ENCODE measurements at regions not wholly inside any gene's neighbourhood (a gene's known extent, or its start where the extent isn't known, plus 50 kb on each side); places are given as distances from the start of the nearest gene placed in this dataset.

DNA sequence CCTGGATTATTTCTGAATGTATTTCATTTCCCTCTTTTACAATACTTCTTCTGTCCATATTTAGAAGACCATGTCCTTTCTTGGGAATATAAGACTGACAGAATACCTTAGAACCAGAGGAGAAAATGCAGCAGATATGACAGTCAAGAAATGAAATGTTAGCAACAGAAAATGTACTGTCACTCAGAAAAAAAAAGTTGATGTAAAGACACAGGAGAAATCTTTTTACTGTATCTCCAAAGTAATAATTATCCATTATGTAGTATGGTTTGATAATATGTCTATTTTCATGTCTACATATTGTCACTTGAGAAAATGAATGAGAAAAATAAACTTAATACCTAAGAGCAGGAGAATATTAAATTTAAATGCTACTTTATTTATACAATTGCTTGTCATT lies 652.1 kb downstream of the GABRG2 start:
- ChIA-PET POLR2A (no interaction called here), CTCF (no interaction called here)
- BruUV-seq (replicated peaks), result no TSS peak
- TF ChIP-seq POLR2AphosphoS5 (IDR thresholded peaks at IDR 0.05; ENCODE audit: low read depth, low read length) (no peak), SIN3A (IDR thresholded peaks at IDR 0.05; ENCODE audit: borderline replicate concordance, insufficient read depth, low read depth, low read length) (no peak), TCF7L2 (IDR thresholded peaks at IDR 0.05; ENCODE audit: low read depth, low read length) (no peak)
- TF ChIP-seq, protein P1, sequence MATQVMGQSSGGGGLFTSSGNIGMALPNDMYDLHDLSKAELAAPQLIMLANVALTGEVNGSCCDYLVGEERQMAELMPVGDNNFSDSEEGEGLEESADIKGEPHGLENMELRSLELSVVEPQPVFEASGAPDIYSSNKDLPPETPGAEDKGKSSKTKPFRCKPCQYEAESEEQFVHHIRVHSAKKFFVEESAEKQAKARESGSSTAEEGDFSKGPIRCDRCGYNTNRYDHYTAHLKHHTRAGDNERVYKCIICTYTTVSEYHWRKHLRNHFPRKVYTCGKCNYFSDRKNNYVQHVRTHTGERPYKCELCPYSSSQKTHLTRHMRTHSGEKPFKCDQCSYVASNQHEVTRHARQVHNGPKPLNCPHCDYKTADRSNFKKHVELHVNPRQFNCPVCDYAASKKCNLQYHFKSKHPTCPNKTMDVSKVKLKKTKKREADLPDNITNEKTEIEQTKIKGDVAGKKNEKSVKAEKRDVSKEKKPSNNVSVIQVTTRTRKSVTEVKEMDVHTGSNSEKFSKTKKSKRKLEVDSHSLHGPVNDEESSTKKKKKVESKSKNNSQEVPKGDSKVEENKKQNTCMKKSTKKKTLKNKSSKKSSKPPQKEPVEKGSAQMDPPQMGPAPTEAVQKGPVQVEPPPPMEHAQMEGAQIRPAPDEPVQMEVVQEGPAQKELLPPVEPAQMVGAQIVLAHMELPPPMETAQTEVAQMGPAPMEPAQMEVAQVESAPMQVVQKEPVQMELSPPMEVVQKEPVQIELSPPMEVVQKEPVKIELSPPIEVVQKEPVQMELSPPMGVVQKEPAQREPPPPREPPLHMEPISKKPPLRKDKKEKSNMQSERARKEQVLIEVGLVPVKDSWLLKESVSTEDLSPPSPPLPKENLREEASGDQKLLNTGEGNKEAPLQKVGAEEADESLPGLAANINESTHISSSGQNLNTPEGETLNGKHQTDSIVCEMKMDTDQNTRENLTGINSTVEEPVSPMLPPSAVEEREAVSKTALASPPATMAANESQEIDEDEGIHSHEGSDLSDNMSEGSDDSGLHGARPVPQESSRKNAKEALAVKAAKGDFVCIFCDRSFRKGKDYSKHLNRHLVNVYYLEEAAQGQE (IDR thresholded peaks at IDR 0.05; ENCODE audit: insufficient read depth in 1 of 2, low read depth in 2 of 2, low read length in 1 of 2), result no peak
- TF ChIP-seq, protein P2, sequence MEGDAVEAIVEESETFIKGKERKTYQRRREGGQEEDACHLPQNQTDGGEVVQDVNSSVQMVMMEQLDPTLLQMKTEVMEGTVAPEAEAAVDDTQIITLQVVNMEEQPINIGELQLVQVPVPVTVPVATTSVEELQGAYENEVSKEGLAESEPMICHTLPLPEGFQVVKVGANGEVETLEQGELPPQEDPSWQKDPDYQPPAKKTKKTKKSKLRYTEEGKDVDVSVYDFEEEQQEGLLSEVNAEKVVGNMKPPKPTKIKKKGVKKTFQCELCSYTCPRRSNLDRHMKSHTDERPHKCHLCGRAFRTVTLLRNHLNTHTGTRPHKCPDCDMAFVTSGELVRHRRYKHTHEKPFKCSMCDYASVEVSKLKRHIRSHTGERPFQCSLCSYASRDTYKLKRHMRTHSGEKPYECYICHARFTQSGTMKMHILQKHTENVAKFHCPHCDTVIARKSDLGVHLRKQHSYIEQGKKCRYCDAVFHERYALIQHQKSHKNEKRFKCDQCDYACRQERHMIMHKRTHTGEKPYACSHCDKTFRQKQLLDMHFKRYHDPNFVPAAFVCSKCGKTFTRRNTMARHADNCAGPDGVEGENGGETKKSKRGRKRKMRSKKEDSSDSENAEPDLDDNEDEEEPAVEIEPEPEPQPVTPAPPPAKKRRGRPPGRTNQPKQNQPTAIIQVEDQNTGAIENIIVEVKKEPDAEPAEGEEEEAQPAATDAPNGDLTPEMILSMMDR (IDR thresholded peaks at IDR 0.05), result no peak
- Histone ChIP-seq H3K36me3 (ENCODE audit: control insufficient read depth, insufficient read depth, low read length) (no peaks in the 10 kb centered on the region), H3K4me1 (ENCODE audit: control insufficient read depth, insufficient read depth, low read length) (no peaks in the 10 kb centered on the region), H3K27ac (ENCODE audit: low read length) (no peak overlapping the region), H3K4me3 (ENCODE audit: low read depth in 2 of 2, low read length in 2 of 2) (no peak overlapping the region), H3K27me3 (ENCODE audit: control insufficient read depth, insufficient read depth, low read length) (no peaks in the 10 kb centered on the region), H3K9me3 (ENCODE audit: control insufficient read depth, insufficient read depth, low read depth, low read length) (peaks cover 3% of the 10 kb centered on the region; the same call in 1 of the 2 replicates)
- ATAC-seq (no peak), DNase-seq (ENCODE audit: low read depth, low spot score) (no peak)
- intact Hi-C loops (cut with micrococcal nuclease; ENCODE audit: unreplicated experiment) (no loop called here), in situ Hi-C loops (cut with HindIII; ENCODE audit: low pct_unique_long_range_greater_than_20kb, low sequenced_read_pairs) (no loop called here)

DNA sequence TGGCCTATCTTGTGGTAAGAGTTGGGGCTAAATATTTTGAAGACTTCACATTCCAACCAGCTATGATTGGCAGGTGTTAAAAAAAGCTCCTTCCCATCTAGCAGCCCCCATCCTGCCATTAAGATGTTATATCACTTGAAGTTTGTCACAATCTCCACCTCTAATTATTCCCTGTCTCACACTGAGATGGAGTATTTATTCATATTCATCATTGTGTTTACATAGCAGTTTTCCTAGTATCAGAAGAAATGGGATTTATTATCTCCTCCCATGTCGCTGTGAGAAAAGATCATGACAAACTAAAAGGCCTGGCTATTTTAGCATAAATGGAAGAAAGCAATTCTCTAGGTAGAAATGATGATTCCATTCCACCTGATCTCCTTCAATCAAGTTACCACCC lies 653.6 kb downstream of the GABRG2 start:
- no peaks in the 10 kb centered on the region for H3K27me3 ChIP-seq (ENCODE audit: control insufficient read depth, insufficient read depth, low read length)
- H3K27ac ChIP-seq (ENCODE audit: low read length), result no peak overlapping the region
- ChIA-PET CTCF (no interaction called here), POLR2A (no interaction called here)
- H3K9me3 ChIP-seq (ENCODE audit: control insufficient read depth, insufficient read depth, low read depth, low read length), result peaks cover 3% of the 10 kb centered on the region; the same call in 1 of the 2 replicates
- BruUV-seq (replicated peaks), result no TSS peak
- intact Hi-C loops (cut with micrococcal nuclease; ENCODE audit: unreplicated experiment), result no loop called here
- no peaks in the 10 kb centered on the region for H3K4me1 ChIP-seq (ENCODE audit: control insufficient read depth, insufficient read depth, low read length)
- no peak for ATAC-seq
- TF ChIP-seq SIN3A (IDR thresholded peaks at IDR 0.05; ENCODE audit: borderline replicate concordance, insufficient read depth, low read depth, low read length) (no peak), TCF7L2 (IDR thresholded peaks at IDR 0.05; ENCODE audit: low read depth, low read length) (no peak), POLR2AphosphoS5 (IDR thresholded peaks at IDR 0.05; ENCODE audit: low read depth, low read length) (no peak)
- TF ChIP-seq, protein P2 (IDR thresholded peaks at IDR 0.05), result no peak
- TF ChIP-seq, protein P1 (IDR thresholded peaks at IDR 0.05; ENCODE audit: insufficient read depth in 1 of 2, low read depth in 2 of 2, low read length in 1 of 2), result no peak
- DNase-seq (ENCODE audit: low read depth, low spot score), result no peak
- H3K4me3 ChIP-seq (ENCODE audit: low read depth in 2 of 2, low read length in 2 of 2), result no peak overlapping the region
- in situ Hi-C loops (cut with HindIII; ENCODE audit: low pct_unique_long_range_greater_than_20kb, low sequenced_read_pairs), result no loop called here
- H3K36me3 ChIP-seq (ENCODE audit: control insufficient read depth, insufficient read depth, low read length), result no peaks in the 10 kb centered on the region

All from Panc1 (cell line).